BLaER1 treated with 17β-estradiol and CSF1 and Interleukin-3, amounts not matched to agents 10 nM and 100 nM (cell line): ENCODE measurements at regions not wholly inside any gene's neighbourhood (a gene's known extent, or its start where the extent isn't known, plus 50 kb on each side); places are given as distances from the start of the nearest gene placed in this dataset.

Experiments
- H3K27ac ChIP-seq, 11 experiments: shearing (Covaris generic); formaldehyde crosslinking; 2 replicates each; pipeline ENCODE4 v1.8.1; 2022
- H3K27me3 ChIP-seq, 11 experiments: shearing (Covaris generic); formaldehyde crosslinking; 2 replicates each; pipeline ENCODE4 v1.8.1; 2022
- H3K36me3 ChIP-seq, 11 experiments: shearing (Covaris generic); formaldehyde crosslinking; 2 replicates each; pipeline ENCODE4 v1.8.1; 2022
- H3K4me1 ChIP-seq, 10 experiments: shearing (Covaris generic); formaldehyde crosslinking; 2 replicates each; pipeline ENCODE4 v1.8.1; 2022
- H3K4me2 ChIP-seq, 11 experiments: shearing (Covaris generic); formaldehyde crosslinking; 2 replicates each; pipeline ENCODE4 v1.8.1; 2022
- H3K4me3 ChIP-seq, 10 experiments: shearing (Covaris generic); formaldehyde crosslinking; 2 replicates each; pipeline ENCODE4 v1.8.1; 2022
- H3K9ac ChIP-seq, 11 experiments: shearing (Covaris generic); formaldehyde crosslinking; 2 replicates each; pipeline ENCODE4 v1.8.1; 2022
- H3K9me3 ChIP-seq, 11 experiments: shearing (Covaris generic); formaldehyde crosslinking; replicated peaks in 1 of 11; 2 replicates each; pipeline ENCODE4 v1.8.1; 2022
- H4K20me1 ChIP-seq, 11 experiments: shearing (Covaris generic); formaldehyde crosslinking; 2 replicates each; pipeline ENCODE4 v1.8.1; 2022
- Cebpa-rat ChIP-seq, 11 experiments: shearing (Covaris generic); IDR thresholded peaks; 2 replicates each; pipeline ENCODE4 v1.8.1; 2022

DNA sequence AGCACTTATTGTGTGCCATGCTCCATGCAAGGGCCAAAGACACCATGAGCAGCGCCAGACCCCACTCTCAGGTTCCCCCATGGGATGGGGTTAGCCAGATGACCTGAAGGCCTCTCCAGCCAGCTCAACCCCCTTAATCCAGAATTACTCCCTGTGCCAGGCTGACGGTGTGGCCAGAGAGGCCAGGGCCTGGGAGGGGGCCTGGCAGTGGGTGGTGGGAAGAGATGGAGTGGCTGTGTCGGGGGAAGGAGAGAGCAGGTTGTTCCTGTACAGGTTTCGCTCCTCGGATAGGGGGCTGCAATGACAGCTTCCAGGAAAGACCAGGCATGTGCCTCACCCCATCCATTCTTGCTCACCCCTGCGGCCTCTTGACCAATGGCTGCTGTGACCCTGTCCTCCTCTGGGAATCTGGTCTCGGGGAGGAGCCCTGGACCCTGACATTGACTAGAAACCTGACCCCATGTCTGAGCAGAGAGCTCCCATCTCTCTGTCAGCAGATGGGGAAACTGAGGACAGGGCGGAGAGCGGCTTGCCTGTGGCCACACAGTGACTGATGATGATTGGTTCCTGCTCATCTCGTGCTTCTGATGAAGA lies 345.3 kb downstream of the MATN1 start:
- H3K27me3 ChIP-seq, result peaks cover 8 to 24% (median 16%) of the 10 kb centered on the region in 11 experiments; a peak in 19 of 22 replicates
- no peak for TF ChIP-seq Cebpa-rat (IDR thresholded peaks at IDR 0.05)
- 0 out of 22 replicates have a peak overlapping the region, but pooled peaks of 3 of the 11 experiments have one; percentile 2 to 30 (median 11) for H3K9ac ChIP-seq
- peak overlapping the region in 10 of 11 experiments; percentile 62 to 97 (median 90); a peak in 20 of 22 replicates for H3K4me2 ChIP-seq
- H3K9me3 ChIP-seq, result no peaks in the 10 kb centered on the region
- H3K27ac ChIP-seq, result peak overlapping the region in 7 of 11 experiments; percentile 2 to 91 (median 63); a peak in 12 of 22 replicates
- no peaks in the 10 kb centered on the region for H3K36me3 ChIP-seq
- H3K4me3 ChIP-seq, result no peak overlapping the region
- H4K20me1 ChIP-seq, result peaks cover 0 to 18% (median 0%) of the 10 kb centered on the region in 11 experiments; a peak in 2 of 22 replicates
- peaks cover 29 to 67% (median 56%) of the 10 kb centered on the region in 10 experiments for H3K4me1 ChIP-seq

DNA sequence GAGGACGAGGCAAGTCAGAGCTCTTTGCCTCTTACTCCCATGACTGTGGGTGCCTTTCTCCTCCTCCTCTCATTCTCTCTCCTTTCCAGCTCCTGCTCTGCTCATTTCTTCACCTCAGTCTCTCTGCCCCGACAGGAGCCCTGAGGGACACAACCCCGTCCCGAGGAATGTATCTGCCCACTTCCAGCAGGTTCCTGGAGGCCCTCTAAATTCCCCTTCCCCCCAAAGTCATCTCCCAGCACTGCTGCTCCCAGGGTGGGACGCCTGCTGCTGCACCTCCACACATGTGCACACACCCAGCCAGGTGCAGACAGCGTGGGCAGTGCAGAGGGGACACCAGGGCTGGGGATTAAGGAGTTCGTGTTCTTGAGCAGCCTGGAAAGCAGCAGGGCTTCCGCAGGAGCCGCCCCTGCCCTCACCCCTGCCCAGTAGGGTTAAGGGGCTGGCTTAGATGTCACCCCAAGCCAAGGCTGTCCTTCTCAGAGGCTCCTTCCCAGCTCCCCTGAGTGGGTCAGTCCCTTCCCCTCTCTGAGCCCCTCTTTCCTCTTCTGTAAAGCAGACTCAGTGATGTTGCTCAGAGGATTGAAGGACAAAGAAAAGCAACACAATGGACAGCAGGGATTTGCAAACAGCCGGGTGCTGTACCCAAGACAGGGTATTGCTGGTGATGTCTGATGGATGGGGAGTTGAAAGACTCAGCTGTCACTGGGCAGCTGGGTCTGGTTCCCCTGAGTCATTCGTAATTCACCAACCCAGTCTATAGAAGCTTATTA lies 346.0 kb downstream of the MATN1 start:
- Histone ChIP-seq H3K9ac (0 out of 22 replicates have a peak overlapping the region, but pooled peaks of 1 of the 11 experiments have one; percentile 2), H3K4me3 (no peak overlapping the region), H3K27me3 (peaks cover 8 to 24% (median 16%) of the 10 kb centered on the region in 11 experiments; a peak in 19 of 22 replicates), H4K20me1 (peaks cover 0 to 20% (median 0%) of the 10 kb centered on the region in 11 experiments; a peak in 3 of 22 replicates), H3K36me3 (no peaks in the 10 kb centered on the region), H3K9me3 (no peaks in the 10 kb centered on the region), H3K4me2 (peak overlapping the region in 9 of 11 experiments; percentile 85 to 97 (median 91); a peak in 17 of 22 replicates), H3K4me1 (peaks cover 31 to 74% (median 62%) of the 10 kb centered on the region in 10 experiments), H3K27ac (peak overlapping the region in 5 of 11 experiments; percentile 26 to 91 (median 73); a peak in 8 of 22 replicates)
- TF ChIP-seq Cebpa-rat (IDR thresholded peaks at IDR 0.05), result no peak

DNA sequence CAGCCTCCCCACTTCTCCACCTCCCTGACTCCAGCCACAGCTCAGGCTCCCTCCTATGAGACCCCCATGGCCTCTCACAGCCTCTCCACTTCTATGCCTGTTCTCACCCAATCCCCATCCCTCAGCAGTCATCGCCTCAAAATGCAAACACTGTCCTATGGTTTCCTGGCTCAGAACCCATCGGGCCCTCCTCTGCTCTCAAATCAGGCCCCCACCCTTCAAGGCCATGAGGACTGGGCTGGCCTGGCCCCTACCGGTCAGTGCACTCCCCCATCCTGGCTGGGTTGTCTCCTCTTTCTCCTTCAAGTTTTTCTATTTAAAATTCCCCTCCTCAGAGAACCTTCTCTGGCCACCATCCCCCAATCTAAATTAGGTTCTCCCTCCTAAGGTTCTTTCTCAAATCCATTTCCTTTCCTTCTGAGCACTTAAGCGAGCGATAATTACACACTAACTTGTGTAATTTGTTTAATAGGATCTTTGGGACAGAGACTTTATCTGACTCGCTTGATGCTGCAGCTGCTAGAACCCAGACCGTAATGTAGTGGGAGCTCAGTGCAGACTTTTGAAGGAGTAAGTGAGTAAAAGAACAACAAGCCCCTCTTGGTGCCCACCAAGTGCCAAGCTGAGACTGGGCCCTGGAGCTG lies 347.2 kb downstream of the MATN1 start:
- Histone ChIP-seq H3K4me1 (peaks cover 31 to 83% (median 72%) of the 10 kb centered on the region in 10 experiments), H3K27ac (no peak overlapping the region), H3K4me3 (no peak overlapping the region), H4K20me1 (peaks cover 0 to 20% (median 0%) of the 10 kb centered on the region in 11 experiments; a peak in 3 of 22 replicates), H3K9me3 (no peaks in the 10 kb centered on the region), H3K27me3 (peaks cover 8 to 24% (median 16%) of the 10 kb centered on the region in 11 experiments; a peak in 19 of 22 replicates), H3K36me3 (no peaks in the 10 kb centered on the region), H3K4me2 (peak overlapping the region in 8 of 11 experiments; percentile 3 to 96 (median 86); a peak in 14 of 22 replicates), H3K9ac (no peak overlapping the region)
- no peak for TF ChIP-seq Cebpa-rat (IDR thresholded peaks at IDR 0.05)

DNA sequence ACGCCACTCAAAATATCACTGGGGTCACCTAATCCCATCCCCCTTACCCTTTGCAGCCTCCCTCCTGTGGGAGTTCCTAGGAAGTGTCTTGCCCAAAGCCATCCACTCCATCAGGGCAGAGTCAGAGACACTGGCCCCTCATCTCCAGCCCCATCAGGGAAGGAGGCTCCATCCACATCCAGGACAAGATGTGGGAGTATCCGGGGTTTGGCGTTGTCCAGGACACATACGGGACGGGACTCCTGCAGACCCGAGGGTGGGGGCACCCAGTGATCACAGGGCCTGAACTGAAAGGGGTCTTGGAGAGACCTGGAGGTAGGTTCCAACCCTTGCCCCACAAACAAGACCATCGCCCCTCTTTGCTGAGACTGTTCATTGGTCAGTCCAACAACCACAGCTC lies 348.2 kb downstream of the MATN1 start:
- TF ChIP-seq Cebpa-rat (IDR thresholded peaks at IDR 0.05), result no peak

DNA sequence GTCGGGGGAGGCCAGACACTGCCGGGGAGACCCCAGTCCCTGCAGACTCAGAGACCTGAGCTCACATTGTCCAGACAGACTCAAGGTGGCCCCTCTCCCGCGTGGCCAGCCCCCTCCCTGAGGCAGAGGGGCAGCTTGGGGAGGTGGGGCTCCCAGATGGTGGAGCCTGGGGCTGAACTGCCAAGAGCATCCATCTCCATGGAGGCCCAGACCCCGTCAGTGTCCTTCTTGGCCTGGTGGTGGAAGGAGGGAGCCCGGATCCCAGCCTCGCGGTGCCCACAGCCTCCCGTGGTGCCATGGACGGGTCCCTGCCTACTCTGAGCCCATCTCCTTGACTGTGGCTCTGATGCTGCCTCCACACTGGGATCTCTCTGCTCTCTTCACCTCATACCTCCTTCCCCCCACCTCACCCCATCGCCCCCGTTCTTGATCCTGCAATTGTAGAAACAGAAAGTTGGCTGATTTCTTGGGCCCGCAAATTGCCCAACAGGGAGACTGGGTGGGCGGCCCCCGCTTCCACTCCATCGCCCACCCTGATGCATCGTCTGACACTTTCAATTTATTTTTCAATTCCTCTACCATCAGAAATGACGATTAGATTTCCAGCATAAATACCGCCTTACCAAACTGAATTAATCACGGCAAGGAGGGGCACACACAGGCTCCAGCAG lies 348.9 kb downstream of the MATN1 start:
- peaks cover 23 to 71% (median 58%) of the 10 kb centered on the region in 10 experiments for H3K4me1 ChIP-seq
- H3K9ac ChIP-seq, result no peak overlapping the region
- peak overlapping the region in 1 of 11 experiments; percentile 15; a peak in 2 of 22 replicates for H3K4me2 ChIP-seq
- H3K27me3 ChIP-seq, result peaks cover 8 to 24% (median 16%) of the 10 kb centered on the region in 11 experiments; a peak in 19 of 22 replicates
- peaks cover 0 to 20% (median 0%) of the 10 kb centered on the region in 11 experiments; a peak in 3 of 22 replicates for H4K20me1 ChIP-seq
- no peaks in the 10 kb centered on the region for H3K9me3 ChIP-seq
- no peak overlapping the region for H3K4me3 ChIP-seq
- TF ChIP-seq Cebpa-rat (IDR thresholded peaks at IDR 0.05), result no peak
- H3K36me3 ChIP-seq, result no peaks in the 10 kb centered on the region
- no peak overlapping the region for H3K27ac ChIP-seq

More for the DNA sequence above, 348.2 kb downstream of the MATN1 start:
- Histone ChIP-seq H4K20me1 (peaks cover 0 to 20% (median 0%) of the 10 kb centered on the region in 11 experiments; a peak in 3 of 22 replicates), H3K4me1 (peaks cover 29 to 73% (median 65%) of the 10 kb centered on the region in 10 experiments), H3K4me2 (peak overlapping the region in 1 of 11 experiments; percentile 15; a peak in 1 of 22 replicates), H3K27me3 (peaks cover 8 to 24% (median 16%) of the 10 kb centered on the region in 11 experiments; a peak in 19 of 22 replicates), H3K27ac (no peak overlapping the region), H3K4me3 (no peak overlapping the region), H3K36me3 (no peaks in the 10 kb centered on the region), H3K9me3 (no peaks in the 10 kb centered on the region), H3K9ac (no peak overlapping the region)

DNA sequence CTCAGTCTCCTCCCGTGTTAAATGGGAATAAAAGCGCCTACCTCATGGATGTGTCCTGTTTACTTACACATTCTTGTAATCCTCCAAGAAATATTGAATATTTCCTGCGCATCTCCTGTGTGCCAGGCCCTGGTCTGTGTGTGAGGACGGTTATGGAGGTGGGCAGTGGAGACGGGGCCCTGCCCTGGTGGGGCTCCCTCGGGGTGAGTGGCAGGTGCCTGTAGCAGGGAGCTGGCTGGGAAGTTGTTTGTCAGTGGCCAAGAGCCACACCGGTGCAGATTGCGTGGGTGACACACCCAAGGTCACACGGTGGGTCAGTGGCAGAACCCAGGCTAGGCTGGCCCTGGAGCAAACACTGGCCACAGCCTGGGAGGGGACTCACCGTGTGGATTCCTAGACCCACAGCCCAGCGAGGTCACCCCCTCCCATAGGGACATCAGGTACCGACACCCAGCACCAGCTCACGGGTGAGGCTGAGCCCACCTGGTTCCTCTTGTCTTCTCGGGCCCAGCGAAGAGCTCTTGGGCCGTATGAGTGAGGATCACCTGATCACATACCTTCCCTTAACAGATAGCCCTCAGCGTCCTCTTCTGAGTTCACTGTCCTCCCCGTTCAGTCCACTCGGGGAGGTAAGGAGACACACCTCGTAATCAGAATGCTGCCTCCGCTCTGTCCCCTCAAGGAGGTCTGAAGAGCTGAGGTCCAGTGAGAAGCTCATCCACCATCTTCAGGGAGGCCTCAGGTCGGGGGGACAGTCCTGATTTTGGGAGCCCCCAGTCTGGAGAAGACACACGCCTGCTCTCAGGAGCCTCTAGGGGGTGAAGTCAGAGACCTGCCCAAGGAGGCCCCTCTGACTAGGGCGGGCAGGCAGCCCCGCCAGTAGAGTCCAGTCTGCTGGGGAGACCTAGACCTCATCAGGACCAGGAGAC lies 349.6 kb downstream of the MATN1 start:
- Histone ChIP-seq H3K27ac (no peak overlapping the region), H3K4me1 (peaks cover 15 to 73% (median 58%) of the 10 kb centered on the region in 10 experiments), H3K27me3 (peaks cover 8 to 24% (median 16%) of the 10 kb centered on the region in 11 experiments; a peak in 19 of 22 replicates), H3K4me3 (no peak overlapping the region), H3K9ac (0 out of 22 replicates have a peak overlapping the region, but pooled peaks of 1 of the 11 experiments have one; percentile 7), H3K9me3 (no peaks in the 10 kb centered on the region), H4K20me1 (peaks cover 0 to 23% (median 0%) of the 10 kb centered on the region in 11 experiments; a peak in 3 of 22 replicates), H3K4me2 (peak overlapping the region in 10 of 11 experiments; percentile 16 to 79 (median 61); a peak in 19 of 22 replicates), H3K36me3 (no peaks in the 10 kb centered on the region)
- no peak for TF ChIP-seq Cebpa-rat (IDR thresholded peaks at IDR 0.05)

DNA sequence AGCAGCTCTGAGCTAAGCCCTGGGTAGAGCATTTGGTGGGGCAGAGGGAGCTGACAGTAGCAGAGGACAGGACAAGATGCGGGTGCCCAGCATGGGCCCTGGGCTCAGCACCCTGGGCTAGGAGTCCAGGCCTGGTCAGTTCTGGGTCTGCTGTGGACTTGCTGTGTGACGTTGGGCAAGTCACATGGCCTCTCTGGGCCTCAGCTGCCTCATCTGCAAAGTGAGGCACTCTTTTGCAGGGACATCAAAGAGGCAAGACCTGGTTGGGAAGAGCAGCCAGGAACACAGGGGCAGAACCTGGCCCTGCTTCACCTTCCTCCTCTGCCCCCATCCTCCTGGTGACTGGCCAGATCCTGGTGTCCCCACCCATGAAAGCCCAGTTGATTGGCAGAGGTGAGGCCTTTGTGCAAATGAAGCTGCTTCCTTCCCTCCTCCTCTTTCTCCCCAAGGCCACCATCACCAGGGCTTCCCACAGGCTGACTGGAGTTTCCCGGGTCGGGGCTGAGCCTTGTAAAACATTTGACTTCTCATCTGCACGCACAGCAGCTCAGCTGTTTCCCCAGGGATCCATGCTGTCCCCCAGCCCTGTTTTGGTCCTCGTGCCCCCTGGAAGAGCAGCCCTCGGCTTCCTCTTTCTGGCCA lies 350.5 kb downstream of the MATN1 start:
- H3K4me3 ChIP-seq, result no peak overlapping the region
- H3K9ac ChIP-seq, result 0 out of 22 replicates have a peak overlapping the region, but pooled peaks of 2 of the 11 experiments have one; percentile 7 to 14
- H3K27ac ChIP-seq, result peak overlapping the region in 1 of 11 experiments; percentile 35; a peak in 1 of 22 replicates
- peaks cover 0 to 20% (median 0%) of the 10 kb centered on the region in 11 experiments; a peak in 3 of 22 replicates for H4K20me1 ChIP-seq
- H3K27me3 ChIP-seq, result peaks cover 8 to 20% (median 14%) of the 10 kb centered on the region in 11 experiments; a peak in 19 of 22 replicates
- TF ChIP-seq Cebpa-rat (IDR thresholded peaks at IDR 0.05), result no peak
- peak overlapping the region in 9 of 11 experiments; percentile 39 to 79 (median 62); a peak in 19 of 22 replicates for H3K4me2 ChIP-seq
- no peaks in the 10 kb centered on the region for H3K36me3 ChIP-seq
- no peaks in the 10 kb centered on the region for H3K9me3 ChIP-seq
- H3K4me1 ChIP-seq, result peaks cover 10 to 71% (median 54%) of the 10 kb centered on the region in 10 experiments
